GM06990 (cell line): ENCODE measurements at regions not wholly inside any gene's neighbourhood (a gene's known extent, or its start where the extent isn't known, plus 50 kb on each side); places are given as distances from the start of the nearest gene placed in this dataset.

Source experiments
- DNase-seq: peaks from one replicate; pipeline ENCODE4 v3.0.0-alpha.2; 2011; ENCODE audit not compliant: insufficient read length; ENCODE audit errors: extremely low read depth
- H3K27me3 ChIP-seq: replicated peaks from 2 replicates; pipeline ENCODE4 v1.6.0; 2011; ENCODE audit warnings: low read length; ENCODE audit not compliant: control insufficient read depth, insufficient read depth
- H3K36me3 ChIP-seq: 2 replicates; pipeline ENCODE4 v1.5.1; 2011; ENCODE audit warnings: low read length; ENCODE audit not compliant: control insufficient read depth, insufficient read depth
- H3K4me3 ChIP-seq: replicated peaks from 2 replicates; pipeline ENCODE4 v1.5.1; 2011; ENCODE audit warnings: low read depth, mild to moderate bottlenecking, control low read depth, low read length
- TF ChIP-seq, protein P1 (sequence below): IDR thresholded peaks from 2 replicates; pipeline ENCODE4 v1.5.1; 2011; ENCODE audit warnings: low read length, control low read depth, mild to moderate bottlenecking, inconsistent platforms; ENCODE audit not compliant: insufficient read depth, poor library complexity, severe bottlenecking

DNA sequence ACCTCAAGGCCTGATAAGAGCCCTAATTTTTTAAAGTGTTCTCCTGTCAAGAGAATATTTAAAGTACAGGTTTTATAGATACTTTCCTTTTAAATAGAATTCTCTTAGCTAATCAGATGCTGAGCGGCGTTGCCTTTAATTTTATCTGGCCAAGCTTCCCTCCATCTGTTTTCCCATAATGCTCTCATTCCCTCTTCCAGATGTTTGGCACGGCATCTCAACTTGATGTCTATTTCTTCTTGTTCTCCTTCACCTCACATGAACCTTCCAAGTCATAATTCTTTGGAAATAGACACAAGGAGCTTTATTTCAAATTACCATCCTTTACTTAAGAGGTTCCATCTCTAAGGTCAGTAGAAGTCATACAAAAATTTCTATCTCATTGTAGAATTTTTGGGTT lies 76.1 kb upstream of the CPO start:
- Histone ChIP-seq H3K27me3 (no peaks in the 10 kb centered on the region), H3K4me3 (no peak overlapping the region), H3K36me3 (no peaks in the 10 kb centered on the region)
- TF ChIP-seq, protein P1, sequence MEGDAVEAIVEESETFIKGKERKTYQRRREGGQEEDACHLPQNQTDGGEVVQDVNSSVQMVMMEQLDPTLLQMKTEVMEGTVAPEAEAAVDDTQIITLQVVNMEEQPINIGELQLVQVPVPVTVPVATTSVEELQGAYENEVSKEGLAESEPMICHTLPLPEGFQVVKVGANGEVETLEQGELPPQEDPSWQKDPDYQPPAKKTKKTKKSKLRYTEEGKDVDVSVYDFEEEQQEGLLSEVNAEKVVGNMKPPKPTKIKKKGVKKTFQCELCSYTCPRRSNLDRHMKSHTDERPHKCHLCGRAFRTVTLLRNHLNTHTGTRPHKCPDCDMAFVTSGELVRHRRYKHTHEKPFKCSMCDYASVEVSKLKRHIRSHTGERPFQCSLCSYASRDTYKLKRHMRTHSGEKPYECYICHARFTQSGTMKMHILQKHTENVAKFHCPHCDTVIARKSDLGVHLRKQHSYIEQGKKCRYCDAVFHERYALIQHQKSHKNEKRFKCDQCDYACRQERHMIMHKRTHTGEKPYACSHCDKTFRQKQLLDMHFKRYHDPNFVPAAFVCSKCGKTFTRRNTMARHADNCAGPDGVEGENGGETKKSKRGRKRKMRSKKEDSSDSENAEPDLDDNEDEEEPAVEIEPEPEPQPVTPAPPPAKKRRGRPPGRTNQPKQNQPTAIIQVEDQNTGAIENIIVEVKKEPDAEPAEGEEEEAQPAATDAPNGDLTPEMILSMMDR: no peak
- no peak for DNase-seq

- H3K36me3 ChIP-seq: no peaks in the 10 kb centered on the region
- no peak for DNase-seq
- no peaks in the 10 kb centered on the region for H3K27me3 ChIP-seq
- H3K4me3 ChIP-seq: no peak overlapping the region
- TF ChIP-seq, protein P1: no peak
Observed at GRCh38 chr2:206863716-206864115, 75.6 kb upstream of the CPO start.

GRCh38 chr2:206867006-206867405 lies 72.3 kb upstream of the CPO start:
- H3K27me3 ChIP-seq: no peaks in the 10 kb centered on the region
- no peak for DNase-seq
- no peaks in the 10 kb centered on the region for H3K36me3 ChIP-seq
- no peak overlapping the region for H3K4me3 ChIP-seq
- TF ChIP-seq, protein P1: no peak

DNA sequence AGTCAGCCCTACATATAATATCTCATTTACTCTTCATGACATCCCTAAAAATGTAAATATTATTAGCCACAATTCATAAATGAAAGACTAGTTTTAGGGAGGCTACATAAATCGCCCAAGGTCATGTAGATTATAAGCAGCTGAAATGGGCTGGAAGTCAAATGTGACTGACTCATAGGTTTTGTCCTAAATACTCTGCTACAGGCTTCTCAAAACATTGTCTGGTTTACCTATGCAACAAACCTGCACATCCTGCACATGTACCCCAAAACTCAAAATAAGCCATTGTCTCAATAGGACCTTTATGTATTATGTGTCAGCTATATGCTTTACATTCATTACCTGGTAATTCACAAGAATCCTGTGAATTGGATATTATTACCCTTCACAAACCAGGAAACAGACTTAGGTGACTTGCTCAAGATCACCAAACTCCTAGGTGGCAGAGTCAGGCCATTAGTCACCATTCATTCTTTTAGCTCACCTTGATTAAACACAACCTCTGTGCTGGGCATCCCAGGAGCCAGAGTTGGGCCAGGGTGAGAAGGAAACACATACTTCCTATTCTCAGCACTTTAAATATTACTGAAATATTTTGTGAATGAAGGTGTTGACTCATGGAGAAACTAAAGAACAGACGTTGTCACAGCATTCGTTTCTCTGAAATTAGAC lies 69.4 kb upstream of the CPO start:
- Histone ChIP-seq H3K4me3 (no peak overlapping the region), H3K27me3 (no peaks in the 10 kb centered on the region), H3K36me3 (no peaks in the 10 kb centered on the region)
- TF ChIP-seq, protein P1: no peak
- DNase-seq: no peak

- H3K27me3 ChIP-seq: no peaks in the 10 kb centered on the region
- TF ChIP-seq, protein P1: no peak
- H3K36me3 ChIP-seq: no peaks in the 10 kb centered on the region
- H3K4me3 ChIP-seq: no peak overlapping the region
- no peak for DNase-seq
Observed at GRCh38 chr2:206873423-206873822, 65.9 kb upstream of the CPO start.

DNA sequence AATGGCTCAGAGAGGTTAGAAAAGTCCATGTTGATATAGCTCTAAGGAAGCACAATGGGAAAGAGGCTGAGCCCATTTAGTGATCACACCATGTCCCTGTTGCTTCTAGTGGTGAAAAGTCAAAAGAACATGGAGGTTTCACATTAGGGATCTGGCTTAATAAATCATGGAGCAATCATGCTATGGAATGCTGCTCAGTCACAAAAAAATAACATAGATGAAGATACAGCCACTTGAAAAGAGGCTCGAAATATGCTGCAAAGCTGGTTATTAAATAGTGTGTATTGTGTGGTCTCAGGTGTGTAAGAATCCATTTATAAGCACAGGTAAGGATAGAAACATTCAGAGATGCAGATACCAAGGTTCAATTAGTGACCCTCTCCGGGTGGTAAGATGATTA lies 63.6 kb upstream of the CPO start:
- Histone ChIP-seq H3K4me3 (no peak overlapping the region), H3K36me3 (no peaks in the 10 kb centered on the region), H3K27me3 (no peaks in the 10 kb centered on the region)
- DNase-seq: no peak
- TF ChIP-seq, protein P1: no peak
